ENCODE measurements at regions not wholly inside any gene's neighbourhood (a gene's known extent, or its start where the extent isn't known, plus 50 kb on each side); places are given as distances from the start of the nearest gene placed in this dataset.

- H3K4me1 Mint-ChIP-seq: peaks cover 0 to 7% (median 0%) of the 10 kb centered on the region in 7 donors
- H3K4me1 ChIP-seq (ENCODE audit: control insufficient read depth in 2 of 2, insufficient read depth in 2 of 2, low read length in 2 of 2): no peaks in the 10 kb centered on the region
- H3K27me3 ChIP-seq (ENCODE audit: control insufficient read depth in 2 of 2, insufficient read depth in 2 of 2, low read length in 2 of 2): no peaks in the 10 kb centered on the region
- H3K27me3 Mint-ChIP-seq: peaks cover under 1 to 30% (median 27%) of the 10 kb centered on the region in 5 donors
- H3K36me3 ChIP-seq (ENCODE audit: control insufficient read depth in 2 of 3, insufficient read depth in 3 of 3, low read length in 3 of 3): no peaks in the 10 kb centered on the region
- intact Hi-C loops (cut with micrococcal nuclease): no loop called here
- no peak overlapping the region for H3K4me3 Mint-ChIP-seq
- peaks cover 0 to 3% (median 0%) of the 10 kb centered on the region in 5 donors for H3K36me3 Mint-ChIP-seq
- ATAC-seq: no peak
- CTCF ChIA-PET: no interaction called here
- POLR2A ChIA-PET: no interaction called here
- H3K27ac Mint-ChIP-seq: no peak overlapping the region
- no peak overlapping the region for H3K4me3 ChIP-seq (ENCODE audit: low read length)
- H3K9me3 Mint-ChIP-seq: peaks cover 0 to 6% (median 0%) of the 10 kb centered on the region in 11 donors
- H3K27ac ChIP-seq (ENCODE audit: low read depth, low read length): no peak overlapping the region
- no peaks in the 10 kb centered on the region for H3K9me3 ChIP-seq (ENCODE audit: control insufficient read depth in 2 of 3, low read length in 3 of 3)
- no peak for DNase-seq
These were observed 320.7 kb upstream of the PFKP start for GRCh38 chr10:2746638-2747037.

GRCh38 chr10:2745666-2746065 is 321.7 kb upstream of the PFKP start:
- Mint-ChIP-seq H3K4me1 (peaks cover 0 to 7% (median 0%) of the 10 kb centered on the region in 7 donors), H3K27ac (no peak overlapping the region), H3K27me3 (peaks cover 2 to 31% (median 24%) of the 10 kb centered on the region in 5 donors), H3K36me3 (peaks cover 0 to 3% (median 0%) of the 10 kb centered on the region in 5 donors), H3K9me3 (peaks cover 0 to 6% (median 0%) of the 10 kb centered on the region in 11 donors), H3K4me3 (no peak overlapping the region)
- H3K9me3 ChIP-seq (ENCODE audit: control insufficient read depth in 2 of 3, low read length in 3 of 3): no peaks in the 10 kb centered on the region
- no peak overlapping the region for H3K4me3 ChIP-seq (ENCODE audit: low read length)
- H3K36me3 ChIP-seq (ENCODE audit: control insufficient read depth in 2 of 3, insufficient read depth in 3 of 3, low read length in 3 of 3): no peaks in the 10 kb centered on the region
- ATAC-seq: no peak
- H3K27ac ChIP-seq (ENCODE audit: low read depth, low read length): no peak overlapping the region
- intact Hi-C loops (cut with micrococcal nuclease): no loop called here
- no peaks in the 10 kb centered on the region for H3K27me3 ChIP-seq (ENCODE audit: control insufficient read depth in 2 of 2, insufficient read depth in 2 of 2, low read length in 2 of 2)
- POLR2A ChIA-PET: no interaction called here
- no peak for DNase-seq
- H3K4me1 ChIP-seq (ENCODE audit: control insufficient read depth in 2 of 2, insufficient read depth in 2 of 2, low read length in 2 of 2): no peaks in the 10 kb centered on the region
- CTCF ChIA-PET: no interaction called here

- no peaks in the 10 kb centered on the region for H3K27me3 ChIP-seq (ENCODE audit: control insufficient read depth in 2 of 2, insufficient read depth in 2 of 2, low read length in 2 of 2)
- ATAC-seq (no peak), DNase-seq (no peak)
- Mint-ChIP-seq H3K27ac (no peak overlapping the region), H3K36me3 (peaks cover 0 to 3% (median 0%) of the 10 kb centered on the region in 5 donors), H3K4me1 (peaks cover 0 to 7% (median 0%) of the 10 kb centered on the region in 7 donors), H3K4me3 (no peak overlapping the region), H3K9me3 (peaks cover 0 to 6% (median 0%) of the 10 kb centered on the region in 11 donors), H3K27me3 (peaks cover 2 to 31% (median 23%) of the 10 kb centered on the region in 5 donors)
- H3K4me3 ChIP-seq (ENCODE audit: low read length): no peak overlapping the region
- no peaks in the 10 kb centered on the region for H3K9me3 ChIP-seq (ENCODE audit: control insufficient read depth in 2 of 3, low read length in 3 of 3)
- no peak overlapping the region for H3K27ac ChIP-seq (ENCODE audit: low read depth, low read length)
- H3K4me1 ChIP-seq (ENCODE audit: control insufficient read depth in 2 of 2, insufficient read depth in 2 of 2, low read length in 2 of 2): no peaks in the 10 kb centered on the region
- no peaks in the 10 kb centered on the region for H3K36me3 ChIP-seq (ENCODE audit: control insufficient read depth in 2 of 3, insufficient read depth in 3 of 3, low read length in 3 of 3)
- POLR2A ChIA-PET: no interaction called here
- CTCF ChIA-PET: no interaction called here
- intact Hi-C loops (cut with micrococcal nuclease): no loop called here
These were observed 322.7 kb upstream of the PFKP start for GRCh38 chr10:2744547-2745200.

GRCh38 chr10:2734603-2735002 is 332.7 kb upstream of the PFKP start:
- Histone ChIP-seq H3K4me1 (ENCODE audit: control insufficient read depth in 2 of 2, insufficient read depth in 2 of 2, low read length in 2 of 2) (no peaks in the 10 kb centered on the region), H3K36me3 (ENCODE audit: control insufficient read depth in 2 of 3, insufficient read depth in 3 of 3, low read length in 3 of 3) (no peaks in the 10 kb centered on the region), H3K27ac (ENCODE audit: low read depth, low read length) (no peak overlapping the region), H3K27me3 (ENCODE audit: control insufficient read depth in 2 of 2, insufficient read depth in 2 of 2, low read length in 2 of 2) (no peaks in the 10 kb centered on the region), H3K4me3 (ENCODE audit: low read length) (no peak overlapping the region), H3K9me3 (ENCODE audit: control insufficient read depth in 2 of 3, low read length in 3 of 3) (no peaks in the 10 kb centered on the region)
- Mint-ChIP-seq H3K27me3 (peaks cover 0 to 20% (median 4%) of the 10 kb centered on the region in 5 donors), H3K27ac (no peak overlapping the region), H3K4me3 (no peak overlapping the region), H3K9me3 (peaks cover 0 to 14% (median 7%) of the 10 kb centered on the region in 11 donors), H3K4me1 (no peaks in the 10 kb centered on the region), H3K36me3 (no peaks in the 10 kb centered on the region)
- DNase-seq: no peak
- ChIA-PET CTCF (no interaction called here), POLR2A (no interaction called here)
- intact Hi-C loops (cut with micrococcal nuclease): no loop called here
- ATAC-seq: no peak

- Mint-ChIP-seq H3K36me3 (no peaks in the 10 kb centered on the region), H3K4me1 (no peaks in the 10 kb centered on the region), H3K9me3 (peaks cover 0 to 14% (median 7%) of the 10 kb centered on the region in 11 donors), H3K27me3 (peaks cover 0 to 26% (median 4%) of the 10 kb centered on the region in 5 donors), H3K4me3 (no peak overlapping the region), H3K27ac (no peak overlapping the region)
- CTCF ChIA-PET: no interaction called here
- intact Hi-C loops (cut with micrococcal nuclease): no loop called here
- H3K9me3 ChIP-seq (ENCODE audit: control insufficient read depth in 2 of 3, low read length in 3 of 3): no peaks in the 10 kb centered on the region
- ATAC-seq: no peak
- no peaks in the 10 kb centered on the region for H3K36me3 ChIP-seq (ENCODE audit: control insufficient read depth in 2 of 3, insufficient read depth in 3 of 3, low read length in 3 of 3)
- H3K27ac ChIP-seq (ENCODE audit: low read depth, low read length): no peak overlapping the region
- no peaks in the 10 kb centered on the region for H3K4me1 ChIP-seq (ENCODE audit: control insufficient read depth in 2 of 2, insufficient read depth in 2 of 2, low read length in 2 of 2)
- no peak for DNase-seq
- no peaks in the 10 kb centered on the region for H3K27me3 ChIP-seq (ENCODE audit: control insufficient read depth in 2 of 2, insufficient read depth in 2 of 2, low read length in 2 of 2)
- POLR2A ChIA-PET: no interaction called here
- H3K4me3 ChIP-seq (ENCODE audit: low read length): no peak overlapping the region
These were observed 333.9 kb upstream of the PFKP start for GRCh38 chr10:2733278-2733963.

- peaks cover 0 to 26% (median 9%) of the 10 kb centered on the region in 5 donors for H3K27me3 Mint-ChIP-seq
- no peaks in the 10 kb centered on the region for H3K36me3 ChIP-seq (ENCODE audit: control insufficient read depth in 2 of 3, insufficient read depth in 3 of 3, low read length in 3 of 3)
- H3K4me1 ChIP-seq (ENCODE audit: control insufficient read depth in 2 of 2, insufficient read depth in 2 of 2, low read length in 2 of 2): no peaks in the 10 kb centered on the region
- no peak overlapping the region for H3K4me3 Mint-ChIP-seq
- ChIA-PET POLR2A (no interaction called here), CTCF (interaction anchor here (0.6 kb wide), 1 partner anchor 11 kb away, joined by 3 read pairs; no protein-coding TSS in a partner anchor)
- no peak overlapping the region for H3K27ac Mint-ChIP-seq
- H3K9me3 ChIP-seq (ENCODE audit: control insufficient read depth in 2 of 3, low read length in 3 of 3): no peaks in the 10 kb centered on the region
- no peaks in the 10 kb centered on the region for H3K27me3 ChIP-seq (ENCODE audit: control insufficient read depth in 2 of 2, insufficient read depth in 2 of 2, low read length in 2 of 2)
- H3K9me3 Mint-ChIP-seq: peaks cover 0 to 14% (median 7%) of the 10 kb centered on the region in 11 donors
- no peak overlapping the region for H3K4me3 ChIP-seq (ENCODE audit: low read length)
- no peak for DNase-seq
- no peaks in the 10 kb centered on the region for H3K4me1 Mint-ChIP-seq
- intact Hi-C loops (cut with micrococcal nuclease): no loop called here
- H3K36me3 Mint-ChIP-seq: no peaks in the 10 kb centered on the region
- no peak overlapping the region for H3K27ac ChIP-seq (ENCODE audit: low read depth, low read length)
- ATAC-seq: no peak
These were observed 335.4 kb upstream of the PFKP start for GRCh38 chr10:2731940-2732339.

GRCh38 chr10:2729197-2729596 is 338.2 kb upstream of the PFKP start:
- Histone ChIP-seq H3K4me1 (ENCODE audit: control insufficient read depth in 2 of 2, insufficient read depth in 2 of 2, low read length in 2 of 2) (no peaks in the 10 kb centered on the region), H3K27me3 (ENCODE audit: control insufficient read depth in 2 of 2, insufficient read depth in 2 of 2, low read length in 2 of 2) (no peaks in the 10 kb centered on the region), H3K9me3 (ENCODE audit: control insufficient read depth in 2 of 3, low read length in 3 of 3) (no peaks in the 10 kb centered on the region), H3K4me3 (ENCODE audit: low read length) (no peak overlapping the region), H3K36me3 (ENCODE audit: control insufficient read depth in 2 of 3, insufficient read depth in 3 of 3, low read length in 3 of 3) (no peaks in the 10 kb centered on the region), H3K27ac (ENCODE audit: low read depth, low read length) (no peak overlapping the region)
- ChIA-PET CTCF (no interaction called here), POLR2A (no interaction called here)
- Mint-ChIP-seq H3K4me1 (no peaks in the 10 kb centered on the region), H3K27ac (no peak overlapping the region), H3K4me3 (no peak overlapping the region), H3K9me3 (peaks cover 0 to 10% (median 6%) of the 10 kb centered on the region in 11 donors), H3K36me3 (no peaks in the 10 kb centered on the region), H3K27me3 (peaks cover 0 to 23% (median 11%) of the 10 kb centered on the region in 5 donors)
- ATAC-seq (no peak), DNase-seq (no peak)
- intact Hi-C loops (cut with micrococcal nuclease): no loop called here

All from naive thymus-derived CD4-positive, alpha-beta T cell (primary cell).